GM19468 (cell line): ENCODE measurements at regions not wholly inside any gene's neighbourhood (a gene's known extent, or its start where the extent isn't known, plus 50 kb on each side); places are given as distances from the start of the nearest gene placed in this dataset.
"Not testable (repeated sequence)": the region's sequence is repeated elsewhere in the genome, so short reads cannot be mapped to it uniquely, and the experiment has no call there.

Source experiments
- ATAC-seq: cut with Tn5 transposase; IDR thresholded peaks from one replicate; pipeline ENCODE4 v1.9.1; 2021; ENCODE audit warnings: mild to moderate bottlenecking, moderate library complexity, moderate number of reproducible peaks; ENCODE audit not compliant: unreplicated experiment; ENCODE audit errors: extremely low read depth

DNA sequence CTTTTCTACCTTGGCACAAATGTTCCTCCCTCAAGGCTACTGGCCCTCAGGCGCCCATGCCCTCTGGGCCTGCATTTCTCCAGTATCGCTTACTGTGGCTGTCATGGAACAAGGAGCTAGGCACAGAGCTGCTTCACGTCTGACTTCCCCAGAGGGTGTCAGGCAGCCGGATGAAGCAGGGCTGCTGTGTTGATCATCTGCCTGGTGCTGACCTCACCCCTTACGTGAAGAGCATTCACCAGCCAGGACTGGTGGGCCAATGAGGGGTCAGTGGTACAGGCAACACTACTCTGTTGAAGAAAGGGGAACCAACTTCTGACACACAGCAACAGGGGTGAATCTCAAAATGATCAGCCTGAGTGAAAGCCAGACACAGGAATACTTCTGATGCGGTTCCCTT, 215.5 kb upstream of the GALNT2 start:
- ATAC-seq: no peak

DNA sequence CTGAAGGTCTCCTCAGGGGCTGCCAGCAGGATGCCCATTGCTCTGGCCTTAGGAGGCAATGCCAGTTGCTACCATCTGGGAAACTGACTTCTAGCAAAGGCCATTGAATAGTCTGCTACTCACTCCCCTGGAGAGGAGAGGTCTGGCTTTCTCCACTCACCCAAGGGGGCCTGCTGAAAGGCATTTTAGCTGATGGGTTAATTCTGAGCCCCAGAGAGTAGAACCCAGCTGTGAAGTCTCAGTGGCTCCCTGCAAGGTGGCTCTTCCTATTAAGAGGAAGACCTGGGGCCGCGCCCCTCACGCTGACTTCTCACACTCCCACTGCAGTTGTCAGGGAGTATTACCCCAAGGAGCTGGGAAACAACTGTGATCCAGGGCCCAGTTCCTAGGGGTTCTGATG, 213.3 kb upstream of the GALNT2 start:
- no peak for ATAC-seq

DNA sequence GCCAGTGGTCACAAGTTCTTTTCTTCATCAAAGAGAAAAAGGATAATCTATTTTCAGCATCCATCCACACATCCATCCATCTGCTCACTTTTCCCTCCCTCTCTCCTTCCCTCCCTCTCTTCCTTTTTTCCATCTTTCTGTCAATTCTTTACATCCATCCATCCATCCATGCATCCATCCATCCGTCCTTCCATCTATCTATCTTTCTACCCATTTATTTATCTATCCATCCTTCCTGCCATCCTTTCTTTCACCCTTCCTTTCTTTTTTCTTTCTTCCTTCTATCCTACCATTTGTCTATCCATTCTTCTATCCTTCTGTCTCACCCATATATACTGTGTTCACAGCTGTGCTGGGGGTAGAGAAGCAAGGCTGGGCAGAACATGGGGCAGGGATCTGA, 212.4 kb upstream of the GALNT2 start:
- ATAC-seq: no peak

DNA sequence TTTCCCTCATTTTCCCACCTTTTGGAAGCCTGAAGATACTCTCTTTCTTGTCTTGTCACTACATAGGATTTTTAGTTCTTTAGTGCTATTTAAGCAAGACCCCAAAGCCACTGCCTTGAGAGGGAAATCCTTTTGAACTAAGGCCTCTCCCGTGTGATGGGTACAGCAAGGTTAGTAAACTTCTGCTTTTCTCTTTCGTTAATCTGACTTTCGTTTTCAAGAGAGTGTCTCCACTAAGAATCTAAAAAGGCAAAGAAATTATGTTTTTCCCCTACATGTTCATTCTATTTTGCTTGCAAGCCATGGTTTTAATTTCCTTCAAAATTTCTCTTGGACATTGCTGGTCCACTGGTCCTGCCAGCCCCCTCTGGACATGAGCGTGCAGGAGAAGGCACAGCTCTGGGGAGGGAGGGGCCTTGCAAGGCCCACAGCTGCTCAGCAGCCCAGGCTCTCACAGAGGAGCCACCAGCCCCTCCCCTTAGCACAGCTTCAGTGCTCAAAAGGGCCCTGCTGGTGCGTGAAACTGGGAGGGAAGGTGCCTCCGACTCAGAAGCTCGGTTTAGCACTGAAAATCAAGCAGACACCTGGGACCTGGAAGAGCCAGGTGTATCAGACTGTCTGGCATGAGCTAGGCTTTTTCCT, 210.9 kb upstream of the GALNT2 start:
- peak; percentile 60 for ATAC-seq

DNA sequence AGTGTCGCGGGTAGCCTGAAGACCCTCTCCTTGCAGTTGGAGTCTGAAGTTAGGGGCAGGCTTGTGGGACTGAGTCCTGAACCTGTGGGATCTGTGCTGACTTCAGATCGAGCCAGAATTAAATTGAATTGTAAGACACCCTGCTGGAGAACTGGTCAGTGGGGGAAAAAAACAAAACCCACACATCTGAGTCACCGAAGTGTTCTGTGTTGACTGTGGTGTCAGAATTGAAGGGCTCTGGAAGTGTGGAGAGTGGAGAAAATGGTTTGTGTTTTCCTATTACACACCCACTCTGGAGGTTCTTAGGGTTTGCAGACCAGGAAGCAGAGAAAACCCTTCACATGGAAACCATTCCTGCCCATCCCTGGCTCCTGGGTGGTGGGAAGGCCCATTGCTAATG, 209.5 kb upstream of the GALNT2 start:
- no peak for ATAC-seq

DNA sequence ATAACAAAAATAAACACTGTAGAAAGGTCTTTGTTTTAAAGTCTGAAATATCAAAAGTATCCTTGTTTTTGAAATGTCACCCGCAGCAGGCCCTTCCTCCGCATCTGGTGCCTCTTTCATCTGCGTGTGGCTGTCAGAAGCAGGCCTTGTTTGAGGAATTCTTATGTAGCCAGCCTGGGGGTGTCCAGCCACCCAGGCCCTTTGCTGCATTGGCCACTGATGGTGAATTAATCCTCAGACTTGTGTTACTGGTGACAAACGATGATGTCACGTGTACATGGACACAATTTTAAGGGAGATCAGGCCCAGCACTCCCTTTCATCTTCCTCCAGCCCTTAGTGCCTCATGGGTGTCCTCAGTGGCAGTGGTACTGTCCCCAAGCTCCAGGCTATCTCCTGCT, 208.0 kb upstream of the GALNT2 start:
- no peak for ATAC-seq

DNA sequence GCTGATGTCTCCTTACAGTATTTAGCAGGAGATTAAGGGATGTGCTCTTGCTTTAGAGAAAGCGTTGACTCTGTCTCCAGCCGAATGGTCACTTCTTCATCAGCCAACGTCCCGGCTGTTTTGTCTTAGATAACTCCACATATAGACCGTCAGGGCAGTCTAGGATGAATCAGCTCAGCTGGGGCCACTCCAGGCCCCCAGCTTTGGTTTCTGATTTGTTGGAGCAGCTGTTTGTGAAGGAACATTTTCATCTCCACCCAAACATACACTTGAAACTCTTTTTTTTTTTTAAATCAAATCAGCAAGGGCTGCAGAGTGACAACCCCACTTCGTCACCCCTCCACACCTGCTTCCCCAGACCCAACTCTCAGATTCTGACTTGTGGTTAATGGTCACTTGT, 206.1 kb upstream of the GALNT2 start:
- ATAC-seq: no peak

DNA sequence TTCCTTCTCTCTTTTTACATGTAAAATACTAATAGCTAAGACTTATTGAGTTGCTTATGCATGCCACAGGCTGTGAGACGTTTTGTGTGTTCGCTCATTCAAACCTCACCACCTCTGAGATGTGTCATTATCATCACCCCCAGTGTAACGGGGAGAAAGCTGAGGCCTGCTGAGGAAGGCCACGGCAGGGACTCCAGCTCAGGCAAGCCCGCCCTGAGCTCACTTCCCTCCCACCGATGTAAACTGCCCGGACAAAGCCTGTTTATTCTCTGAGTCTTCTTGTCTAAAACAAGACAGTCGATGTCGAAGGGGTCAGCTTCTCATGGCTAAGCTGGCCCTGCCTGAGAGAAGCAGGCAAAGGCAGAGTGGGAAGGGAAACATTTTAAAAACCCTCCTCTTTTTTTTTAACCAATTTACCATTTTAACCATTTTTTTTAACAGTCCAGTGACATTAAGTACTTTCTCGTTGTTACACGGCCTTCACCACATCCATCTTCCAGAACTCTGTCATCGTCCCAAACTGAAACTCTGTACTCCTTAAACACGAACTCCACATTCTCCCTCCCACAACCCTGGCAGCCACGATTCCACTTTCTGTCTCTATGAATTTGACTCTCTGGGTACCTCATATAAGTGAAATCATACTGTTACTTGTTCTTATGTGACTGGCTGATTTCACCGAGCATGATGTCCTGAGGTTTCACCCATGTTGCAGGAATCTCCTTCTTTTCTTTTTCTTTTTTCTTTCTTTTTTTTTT, 204.8 kb upstream of the GALNT2 start:
- no peak for ATAC-seq

DNA sequence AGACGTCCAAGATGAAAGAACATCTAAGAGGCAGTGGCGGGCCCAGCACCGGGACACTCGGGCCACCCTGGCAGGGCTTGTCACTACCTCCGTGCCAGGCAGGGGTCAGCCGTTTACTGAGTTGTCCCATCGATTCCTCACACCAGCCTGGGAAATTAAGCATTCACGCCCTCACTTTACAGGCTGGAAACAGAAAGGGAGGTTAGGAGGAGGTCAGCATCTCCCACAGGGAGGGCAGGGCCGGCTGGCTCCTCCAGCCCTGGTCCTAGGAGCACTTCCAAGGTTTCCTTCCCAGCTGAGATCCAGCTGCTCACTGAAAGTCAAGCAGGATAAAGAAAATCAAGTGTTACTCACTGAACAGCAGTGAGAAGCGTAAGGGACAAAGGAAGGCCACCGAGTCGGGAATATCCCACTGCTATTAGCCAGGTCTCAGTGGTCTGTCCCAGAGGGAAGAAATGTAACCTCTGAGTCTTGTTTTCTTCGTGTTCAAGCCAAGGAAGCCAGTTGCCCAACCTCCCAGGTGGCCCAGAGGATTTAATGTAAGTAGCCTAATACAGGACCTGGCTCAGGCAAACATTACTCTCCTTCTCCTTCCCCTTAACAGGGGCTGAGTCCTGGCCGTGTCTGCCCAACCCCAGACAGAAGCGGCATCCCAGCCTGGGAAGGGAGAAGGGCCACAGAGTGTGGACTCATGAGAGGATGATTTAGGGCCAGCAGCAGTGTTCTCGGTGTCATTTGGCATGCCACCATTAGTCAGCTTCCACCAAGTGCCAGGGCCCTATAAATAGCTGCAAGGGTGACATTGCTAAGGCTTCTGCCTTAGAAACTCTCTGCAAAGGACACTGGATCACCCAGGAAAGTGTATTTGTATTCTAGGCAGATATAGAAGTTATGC, 203.1 kb upstream of the GALNT2 start:
- no peak for ATAC-seq

DNA sequence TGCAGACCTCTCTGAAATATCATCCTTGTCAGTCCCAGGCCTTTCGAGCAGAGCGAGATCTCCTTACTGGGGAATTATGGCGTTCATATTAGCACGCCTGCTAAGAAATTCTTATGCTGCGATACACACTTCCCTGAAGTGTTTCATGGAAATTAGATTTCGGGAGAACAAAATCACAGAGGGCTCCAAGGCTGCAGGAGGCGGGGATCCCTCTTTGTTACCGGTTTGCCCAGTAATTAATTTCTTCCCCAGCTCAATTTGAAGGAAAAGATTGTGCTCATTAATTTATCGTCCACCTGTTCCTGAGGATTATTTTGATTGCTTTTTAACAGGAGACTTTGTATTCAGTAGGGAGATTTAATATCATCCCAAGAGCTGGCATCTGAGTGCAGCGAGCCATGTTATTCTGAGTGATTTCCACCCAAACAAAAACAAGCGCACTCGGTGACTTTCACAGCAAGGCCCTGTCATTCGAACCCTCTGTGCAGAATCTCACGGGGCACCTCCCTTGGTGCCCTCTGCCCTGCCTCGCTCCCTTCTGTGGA, 202.3 kb upstream of the GALNT2 start:
- no peak for ATAC-seq

DNA sequence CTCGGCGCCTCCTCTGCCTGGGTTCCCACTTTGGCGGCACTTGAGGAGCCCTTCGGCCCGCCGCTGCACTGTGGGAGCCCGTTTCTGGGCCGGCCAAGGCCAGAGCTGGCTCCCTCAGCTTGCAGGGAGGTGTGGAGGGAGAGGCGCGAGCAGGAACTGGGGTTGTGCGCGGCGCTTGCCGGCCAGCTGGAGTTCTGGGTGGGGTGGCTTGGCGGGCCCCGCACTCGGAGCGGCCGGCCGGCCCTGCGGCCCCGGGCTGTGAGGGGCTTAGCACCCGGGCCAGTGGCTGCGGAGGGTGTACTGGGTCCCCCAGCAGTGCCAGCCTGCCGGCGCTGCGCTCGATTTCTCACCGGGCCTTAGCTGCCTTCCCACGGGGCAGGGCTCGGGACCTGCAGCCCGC, 201.7 kb upstream of the GALNT2 start:
- ATAC-seq: not testable (repeated sequence)

DNA sequence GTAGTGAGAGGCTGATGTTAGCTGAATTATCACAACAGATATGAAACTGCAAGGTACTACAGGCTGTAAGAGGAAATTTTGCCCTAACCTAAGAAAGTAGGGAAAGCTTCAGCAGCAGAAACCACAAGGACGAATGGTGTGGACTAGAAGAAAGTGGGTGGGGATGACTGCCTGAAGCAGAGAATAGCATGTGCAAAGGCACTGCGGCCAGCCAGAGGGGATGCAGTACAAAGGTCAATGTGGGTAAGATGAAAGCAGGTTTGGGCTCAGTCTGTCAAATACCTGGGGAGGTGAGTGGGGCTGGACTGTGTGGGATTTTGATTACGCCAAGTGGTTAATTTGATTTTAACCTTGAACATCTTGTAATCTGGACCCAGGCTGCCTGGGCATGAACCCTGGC, 199.3 kb upstream of the GALNT2 start:
- no peak for ATAC-seq

DNA sequence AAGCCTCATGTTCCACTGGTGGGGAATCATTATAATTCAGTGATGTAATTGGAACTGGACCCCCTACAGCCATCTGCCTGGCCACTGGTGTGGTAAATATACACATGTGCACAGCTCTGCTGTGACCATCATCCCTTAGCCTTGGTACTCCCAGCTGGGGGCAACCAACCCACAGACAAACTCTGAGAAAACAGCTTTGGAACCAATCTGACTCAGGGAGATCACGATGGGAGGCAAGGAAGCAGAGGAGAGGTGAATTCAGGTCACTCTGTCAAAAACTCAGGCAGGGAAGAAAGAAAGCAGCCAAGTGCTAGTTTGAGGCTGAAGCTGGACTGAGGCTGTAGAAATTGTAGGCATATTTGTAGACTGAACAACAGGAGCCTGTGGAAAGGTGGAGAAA, 197.8 kb upstream of the GALNT2 start:
- no peak for ATAC-seq

DNA sequence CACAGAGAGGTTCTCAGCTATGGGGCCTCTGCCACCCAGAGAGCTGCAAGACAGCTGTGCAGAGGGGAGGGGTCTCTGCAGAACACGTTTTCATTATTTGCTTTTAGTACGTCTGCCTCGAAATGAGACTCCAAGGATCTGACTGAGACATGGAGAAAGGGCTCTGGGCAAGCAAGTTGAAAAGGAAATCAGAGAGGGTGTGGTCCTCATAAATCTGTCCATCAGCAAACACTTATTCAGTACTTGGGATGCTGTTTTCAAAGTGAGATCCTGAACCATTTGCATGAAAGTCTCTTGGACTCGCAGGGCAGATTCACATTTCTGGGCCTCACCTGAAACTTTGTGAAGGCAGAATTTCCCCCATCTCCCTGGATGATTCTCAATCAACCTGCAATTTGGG, 197.4 kb upstream of the GALNT2 start:
- ATAC-seq: no peak

DNA sequence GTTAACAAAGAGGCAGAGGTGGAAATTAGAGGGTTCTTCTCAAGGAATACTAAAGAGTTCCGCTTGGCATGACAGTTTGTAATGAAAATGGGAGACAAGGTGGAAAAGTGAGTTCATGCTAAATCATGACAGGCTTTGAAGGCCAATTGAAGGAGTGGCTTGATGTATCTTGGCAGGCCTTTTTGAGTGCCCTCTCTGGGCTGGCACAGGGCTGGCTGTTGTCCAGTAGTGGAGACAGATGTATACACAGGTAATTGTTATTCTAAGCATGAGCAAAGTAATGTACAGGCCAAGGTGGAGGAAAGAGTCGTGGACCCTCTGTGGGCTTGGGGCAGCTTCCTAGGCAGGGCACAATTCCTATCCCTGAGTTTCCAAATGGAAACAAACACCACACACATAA, 196.7 kb upstream of the GALNT2 start:
- ATAC-seq: no peak

DNA sequence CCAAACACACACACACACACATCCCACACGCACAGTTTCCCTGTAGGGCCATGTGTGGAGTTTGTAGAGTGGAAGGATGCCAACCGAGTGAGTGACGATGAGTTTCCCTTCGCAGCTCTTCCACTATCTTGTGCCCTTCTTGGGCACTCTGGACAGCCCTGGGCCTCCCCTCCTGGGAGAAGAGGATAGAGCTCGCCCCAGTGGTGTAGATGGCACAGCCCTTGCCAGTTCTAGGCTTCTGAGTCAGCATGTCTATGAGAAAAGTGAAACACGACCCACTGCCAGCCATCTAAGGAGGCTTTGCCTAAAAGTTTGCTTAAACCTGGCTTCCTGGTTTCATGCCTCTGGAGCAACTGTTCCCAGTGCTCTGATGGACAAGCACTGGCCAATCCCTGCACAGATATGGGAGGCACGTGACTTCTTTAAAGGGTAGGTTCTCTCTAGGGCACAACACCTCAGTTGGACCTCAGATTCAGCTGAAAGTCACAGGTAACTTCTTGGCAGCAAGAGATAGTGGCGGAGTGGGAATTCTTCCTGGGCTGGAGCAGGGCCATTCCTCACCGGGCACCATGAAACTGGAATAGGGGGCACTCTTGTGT, 195.9 kb upstream of the GALNT2 start:
- ATAC-seq: no peak

DNA sequence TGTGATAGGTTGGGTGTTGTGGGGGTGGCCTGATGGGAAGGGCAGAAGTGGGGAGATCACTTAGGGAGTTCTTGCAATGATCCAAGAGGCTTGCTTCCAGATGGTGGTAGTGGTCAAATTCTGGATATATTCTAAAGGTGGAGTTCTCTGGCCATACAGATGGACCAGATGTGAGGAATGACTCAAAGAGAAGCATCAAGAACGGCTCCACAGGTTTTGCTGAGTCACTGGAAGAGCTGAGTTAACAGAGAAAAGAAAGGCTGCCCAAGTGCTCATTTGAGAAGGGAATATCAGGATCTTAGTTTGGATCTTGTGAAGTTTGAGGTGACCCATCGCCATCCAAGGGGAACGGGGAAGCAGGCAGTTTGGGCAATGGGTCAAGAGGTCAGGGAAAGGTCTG, 192.9 kb upstream of the GALNT2 start:
- no peak for ATAC-seq

DNA sequence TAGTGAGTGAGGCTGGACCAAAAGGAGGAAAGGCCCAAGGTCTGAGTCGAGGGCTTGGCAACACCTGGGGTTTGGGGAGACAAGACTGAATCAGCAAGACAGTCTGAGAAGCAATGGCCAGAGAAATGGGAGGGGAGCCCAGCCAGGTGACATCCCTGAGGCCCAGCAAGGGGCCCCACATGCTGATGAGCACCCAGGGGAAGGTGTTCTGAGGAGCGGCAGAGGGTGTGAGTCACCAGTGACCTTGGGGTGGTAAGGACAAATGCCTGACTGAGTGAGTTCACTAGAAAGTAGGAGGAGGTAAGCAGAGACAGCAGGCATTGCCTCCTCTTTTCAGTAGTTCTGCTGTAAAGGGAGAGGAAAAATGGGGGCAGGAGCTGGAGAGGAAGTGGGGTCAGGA, 192.4 kb upstream of the GALNT2 start:
- no peak for ATAC-seq

DNA sequence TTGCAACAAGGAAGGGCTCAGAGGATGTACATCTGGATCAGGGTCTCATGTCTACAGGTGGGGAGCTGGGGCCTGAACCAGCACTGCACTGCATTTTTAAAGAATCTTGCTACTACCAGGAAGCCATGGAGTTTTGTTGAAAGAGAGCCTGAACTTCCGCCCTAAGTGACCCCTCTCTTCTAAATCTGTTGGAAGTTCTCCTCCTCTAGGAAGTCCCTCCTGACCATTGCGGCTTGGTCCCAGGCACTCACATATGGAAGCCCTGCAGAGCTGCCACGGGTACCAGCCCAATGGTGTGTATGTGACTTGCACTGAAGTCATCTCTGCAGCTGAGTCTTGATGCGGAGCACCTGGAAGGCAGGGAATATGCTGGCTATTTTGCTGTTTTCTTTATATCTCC, 192.0 kb upstream of the GALNT2 start:
- no peak for ATAC-seq

DNA sequence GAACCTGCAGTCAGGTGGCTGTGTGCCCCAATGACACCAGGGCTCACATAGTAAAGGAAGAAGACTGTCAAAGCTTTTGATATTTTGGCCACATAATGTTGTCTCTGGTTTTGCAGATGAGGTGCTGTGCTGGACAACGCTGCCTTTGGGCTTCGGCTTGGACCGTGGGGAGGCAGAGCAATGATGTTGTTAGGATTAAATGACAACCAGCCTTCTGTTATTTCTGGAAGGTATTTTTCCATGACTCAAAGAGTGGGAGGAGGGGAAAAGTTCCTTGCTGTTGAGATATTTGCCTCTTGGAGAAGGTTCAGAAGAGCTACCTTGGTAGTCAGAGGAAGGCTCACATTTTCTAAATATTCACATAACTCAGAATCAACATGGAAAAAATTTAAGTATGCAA, 187.3 kb upstream of the GALNT2 start:
- ATAC-seq: no peak
